K562 (cell line): ENCODE measurements at regions not wholly inside any gene's neighbourhood (a gene's known extent, or its start where the extent isn't known, plus 50 kb on each side); places are given as distances from the start of the nearest gene placed in this dataset.

Experiments used
- ATAC-seq: fragments of 200-7000 bp; cut with Tn5 transposase; 3 replicates; pipeline ENCODE4 v1.9.1; 2020; ENCODE audit warnings: moderate library complexity
- BruUV-seq: library from RNA; stranded (reverse); fragments of 400-500 nt; replicated peaks from 2 replicates; lab custom pipeline; 2021; lab: Mats Ljungman, UMichigan
- CTCF ChIA-PET: fragments of 300-600 bp; formaldehyde crosslinking; extraction: SDS; loops from one replicate; lab custom pipeline; 2021; ENCODE audit warnings: low intra/inter-chr PET ratio; lab: Yijun Ruan, JAX
- POLR2A ChIA-PET: fragments of 300-600, 350-650 bp; sonication (Branson Sonifier 250); formaldehyde crosslinking; extraction: SDS; loops from one replicate; lab custom pipeline; 2021; ENCODE audit warnings: antibody characterized with exemption, inconsistent platforms; lab: Yijun Ruan, JAX
- DNase-seq, 4 experiments: peaks; one replicate each; pipeline versions ENCODE4 v3.0.0 to v3.0.0-alpha.2; 2011 to 2018; ENCODE audit warnings: low spot score in 3 of 4, mixed read lengths in 3 of 4; ENCODE audit errors: extremely low read depth in 1 of 4
- FAIRE-seq: peaks from 2 replicates; lab custom pipeline; 2011; peaks lifted over from hg19 to GRCh38; lab: Jason Lieb, UNC
- H2AFZ ChIP-seq: 2 replicates; pipeline ENCODE4 v1.6.0; 2011; ENCODE audit warnings: low read depth, low read length, control low read depth, inconsistent platforms
- H3K27ac ChIP-seq: fragments of 200-600 bp; 3 replicates; pipeline ENCODE4 v1.8.0; 2011; ENCODE audit warnings: low read depth, mild to moderate bottlenecking, control low read depth, inconsistent platforms, low read length, moderate library complexity, mixed read lengths; ENCODE audit errors: extremely low read depth
- H3K27me3 ChIP-seq, 2 experiments: fragments of 300-600 bp in 1 of 2; 2 replicates in 1 of 2; 3 replicates in 1 of 2; pipeline versions ENCODE4 v1.6.0 to v1.8.0; 2011; ENCODE audit warnings: inconsistent platforms in 2 of 2, low read length in 2 of 2, mild to moderate bottlenecking in 1 of 2, mixed read lengths in 1 of 2, moderate library complexity in 1 of 2; ENCODE audit not compliant: control insufficient read depth in 2 of 2, insufficient read depth in 2 of 2
- H3K36me3 ChIP-seq: fragments of 300-600 bp; 3 replicates; pipeline ENCODE4 v1.8.0; 2011; ENCODE audit warnings: mild to moderate bottlenecking, low read length, inconsistent platforms; ENCODE audit not compliant: control insufficient read depth, insufficient read depth
- H3K4me1 ChIP-seq, 2 experiments: fragments of 200-600 bp in 1 of 2; replicated peaks in 1 of 2; 2 replicates in 1 of 2; 3 replicates in 1 of 2; pipeline versions ENCODE4 v1.5.1 to v1.8.0; 2011; ENCODE audit warnings: inconsistent platforms in 2 of 2, low read length in 2 of 2, mild to moderate bottlenecking in 1 of 2, mixed read lengths in 1 of 2, moderate library complexity in 1 of 2; ENCODE audit not compliant: control insufficient read depth in 2 of 2, insufficient read depth in 2 of 2
- H3K4me2 ChIP-seq: 2 replicates; pipeline ENCODE4 v1.6.1; 2011; ENCODE audit warnings: low read length, control low read depth, inconsistent platforms, mixed read lengths; ENCODE audit not compliant: insufficient read depth
- H3K4me3 ChIP-seq: fragments of 200-600 bp; sonication (generic), shearing (Covaris generic); 2 replicates; pipeline ENCODE4 v1.5.1; 2016; ENCODE audit warnings: control low read depth, inconsistent platforms
- H3K79me2 ChIP-seq: fragments of 200-600 bp; 3 replicates; pipeline ENCODE4 v1.8.0; 2011; ENCODE audit warnings: low read length, inconsistent platforms; ENCODE audit not compliant: control insufficient read depth, insufficient read depth
- H3K9ac ChIP-seq, 2 experiments: 2 replicates each; pipeline versions ENCODE4 v1.6.0 to v1.6.1; 2011; ENCODE audit warnings: low read depth in 2 of 2, low read length in 2 of 2, control low read depth in 1 of 2, inconsistent platforms in 1 of 2, mild to moderate bottlenecking in 1 of 2, mixed read lengths in 1 of 2; ENCODE audit not compliant: insufficient read depth in 1 of 2
- H3K9me1 ChIP-seq: one replicate; pipeline ENCODE4 v1.6.0; 2011; ENCODE audit warnings: inconsistent platforms, mild to moderate bottlenecking, low read length, moderate library complexity; ENCODE audit not compliant: control insufficient read depth, insufficient read depth
- H3K9me3 ChIP-seq: replicated peaks from 2 replicates; pipeline ENCODE4 v1.5.1; 2011; ENCODE audit warnings: low read depth, low read length, inconsistent platforms; ENCODE audit not compliant: control insufficient read depth, insufficient read depth
- H4K20me1 ChIP-seq: replicated peaks from 2 replicates; pipeline ENCODE4 v1.6.1; 2011; ENCODE audit warnings: low read length, inconsistent platforms, mixed read lengths; ENCODE audit not compliant: control insufficient read depth, insufficient read depth
- ARNT ChIP-seq, 2 experiments: fragments of 450-650 bp; IDR thresholded peaks; 2 replicates each; pipeline ENCODE4 v1.6.1; 2016; ENCODE audit warnings: mild to moderate bottlenecking in 1 of 2
- CREB5 ChIP-seq: fragments of 250-450 bp; sonication (Bioruptor Pico); IDR thresholded peaks from 2 replicates; pipeline ENCODE4 v1.5.0; 2020; ENCODE audit warnings: mild to moderate bottlenecking
- DIDO1 ChIP-seq: fragments of 450-650 bp; IDR thresholded peaks from 2 replicates; pipeline ENCODE4 v1.6.1; 2016; ENCODE audit warnings: low read depth, missing biosample characterization, missing genetic modification characterization
- MECOM ChIP-seq: fragments of 250-450 bp; sonication (Bioruptor Pico); IDR thresholded peaks from 2 replicates; pipeline ENCODE4 v1.8.0; 2022; ENCODE audit warnings: inconsistent platforms
- OTX1 ChIP-seq: fragments of 450-650 bp; formaldehyde crosslinking; IDR thresholded peaks from 2 replicates; pipeline ENCODE4 v1.4.0; 2022; ENCODE audit warnings: mild to moderate bottlenecking
- PHF8 ChIP-seq: fragments of 200-600 bp; sonication (generic); IDR thresholded peaks from 2 replicates; pipeline ENCODE4 v1.6.1; 2012; ENCODE audit warnings: mixed run types, mild to moderate bottlenecking, inconsistent platforms, low read length, moderate library complexity, borderline replicate concordance
- SIN3A ChIP-seq, 2 experiments: fragments of 150-350 bp in 1 of 2; IDR thresholded peaks; 2 replicates each; pipeline ENCODE4 v1.6.1; 2011 to 2016; ENCODE audit warnings: borderline replicate concordance in 2 of 2, low read depth in 2 of 2, low read length in 2 of 2, mild to moderate bottlenecking in 2 of 2, moderate library complexity in 2 of 2; ENCODE audit not compliant: control insufficient read depth in 1 of 2
- SPI1 ChIP-seq: IDR thresholded peaks from 2 replicates; pipeline ENCODE4 v1.6.1; 2011; ENCODE audit warnings: low read depth, low read length, control low read depth, borderline replicate concordance
- U2AF2 ChIP-seq: fragments of 200-400 bp; formaldehyde crosslinking; optimal IDR thresholded peaks from 2 replicates; pipeline ENCODE3; 2017; ENCODE audit warnings: low read depth, mild to moderate bottlenecking, low read length
- ZBTB12 ChIP-seq: fragments of 250-450 bp; sonication (Bioruptor Pico); IDR thresholded peaks from 2 replicates; pipeline ENCODE4 v1.4.0; 2020
- ZBTB26 ChIP-seq: fragments of 450-650 bp; formaldehyde crosslinking; IDR thresholded peaks from 2 replicates; pipeline ENCODE4 v1.4.0; 2022; ENCODE audit warnings: missing genetic modification characterization
- ZBTB9 ChIP-seq: fragments of 450-650 bp; formaldehyde crosslinking; IDR thresholded peaks from 2 replicates; pipeline ENCODE4 v1.4.0; 2020; ENCODE audit warnings: mild to moderate bottlenecking, moderate library complexity
- ZFP36 ChIP-seq: fragments of 150-350 bp; IDR thresholded peaks from 2 replicates; pipeline ENCODE4 v1.6.1; 2018; ENCODE audit warnings: low read length, low read depth; ENCODE audit not compliant: partially characterized antibody
- ZNF143 ChIP-seq: sonication (generic); formaldehyde crosslinking; IDR thresholded peaks from 2 replicates; pipeline ENCODE4 v1.9.0; 2022; ENCODE audit warnings: mild to moderate bottlenecking, missing genetic modification reagents
- ZNF830 ChIP-seq: fragments of 250-450 bp; sonication (Bioruptor Pico); IDR thresholded peaks from 2 replicates; pipeline ENCODE4 v1.5.0; 2021; ENCODE audit warnings: mild to moderate bottlenecking
- WGBS: fragments of 100-300 bp; shearing (Covaris generic); methylation state at CpG from one replicate; pipeline ENCODE4 v1.1.6; 2016; ENCODE audit warnings: low coverage, mixed read lengths; ENCODE audit not compliant: insufficient coverage; ENCODE audit errors: missing lambda C conversion rate; 5-methylcytosine and 5-hydroxymethylcytosine counted together
- in situ Hi-C: fragments of 300-500 bp; cut with MboI; formaldehyde crosslinking; loops from 4 replicates; pipeline ENCODE4 v1.15.0; 2018; ENCODE audit warnings: inconsistent platforms, mixed read lengths
- intact Hi-C: fragments of 100-400 bp; cut with micrococcal nuclease; formaldehyde crosslinking; loops from 2 replicates; pipeline ENCODE4 v1.14.2; 2022
- TF ChIP-seq, protein P1 (sequence below), 2 experiments: fragments of 450-650 bp; IDR thresholded peaks; 2 replicates each; pipeline ENCODE4 v1.6.1; 2016

- TF ChIP-seq CREB5 (CRISPR knock-in tag) = no peak
- TF ChIP-seq, all 486 proteins: peak for 0
Measured at GRCh38 chr2:60045456-60045855, 508.0 kb downstream of the BCL11A start (continued).

- no peak for ATAC-seq
- CTCF ChIA-PET = no interaction called here
- TF ChIP-seq ZBTB12 (no peak), ZBTB26 (CRISPR knock-in tag) (no peak), ZNF143 (CRISPR knock-in tag) (no peak), DIDO1 (tag) (no peak), OTX1 (CRISPR knock-in tag) (no peak), SPI1 (no peak), PHF8 (no peak), ZFP36 (no peak), U2AF2 (no peak), SIN3A (IDR thresholded peaks at IDR 0.05; ENCODE audit: borderline replicate concordance in 2 of 2, control insufficient read depth in 1 of 2, low read depth in 2 of 2, low read length in 2 of 2) (no peak), ZBTB9 (CRISPR knock-in tag) (no peak), ARNT (IDR thresholded peaks at IDR 0.05) (no peak), MECOM (CRISPR knock-in tag) (no peak), ZNF830 (CRISPR knock-in tag) (no peak)
- TF ChIP-seq, protein P1, sequence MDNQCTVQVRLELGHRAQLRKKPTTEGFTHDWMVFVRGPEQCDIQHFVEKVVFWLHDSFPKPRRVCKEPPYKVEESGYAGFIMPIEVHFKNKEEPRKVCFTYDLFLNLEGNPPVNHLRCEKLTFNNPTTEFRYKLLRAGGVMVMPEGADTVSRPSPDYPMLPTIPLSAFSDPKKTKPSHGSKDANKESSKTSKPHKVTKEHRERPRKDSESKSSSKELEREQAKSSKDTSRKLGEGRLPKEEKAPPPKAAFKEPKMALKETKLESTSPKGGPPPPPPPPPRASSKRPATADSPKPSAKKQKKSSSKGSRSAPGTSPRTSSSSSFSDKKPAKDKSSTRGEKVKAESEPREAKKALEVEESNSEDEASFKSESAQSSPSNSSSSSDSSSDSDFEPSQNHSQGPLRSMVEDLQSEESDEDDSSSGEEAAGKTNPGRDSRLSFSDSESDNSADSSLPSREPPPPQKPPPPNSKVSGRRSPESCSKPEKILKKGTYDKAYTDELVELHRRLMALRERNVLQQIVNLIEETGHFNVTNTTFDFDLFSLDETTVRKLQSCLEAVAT (IDR thresholded peaks at IDR 0.05) = no peak
Measured at GRCh38 chr2:60044484-60044883, 509.0 kb downstream of the BCL11A start.

More at GRCh38 chr2:60044484-60044883, 509.0 kb downstream of the BCL11A start:
- FAIRE-seq = no peak
- intact Hi-C loops (no loop called here), in situ Hi-C loops (no loop called here)
- DNase-seq = no peak
- POLR2A ChIA-PET = no interaction called here
- H2AFZ ChIP-seq = no peak overlapping the region
- no peaks in the 10 kb centered on the region for H3K27me3 ChIP-seq
- no TSS peak for BruUV-seq
- H3K9me3 ChIP-seq = no peaks in the 10 kb centered on the region
- no peaks in the 10 kb centered on the region for H3K36me3 ChIP-seq
- 0% methylated on average over 1 of the region's 1 CpG for WGBS
- H3K4me1 ChIP-seq = no peaks in the 10 kb centered on the region
- H3K4me3 ChIP-seq = no peak overlapping the region
- no peaks in the 10 kb centered on the region for H4K20me1 ChIP-seq
- no peak overlapping the region for H3K27ac ChIP-seq
- no peaks in the 10 kb centered on the region for H3K79me2 ChIP-seq
- H3K9me1 ChIP-seq = no peaks in the 10 kb centered on the region
- no peak overlapping the region for H3K4me2 ChIP-seq
- no peak overlapping the region for H3K9ac ChIP-seq
